ENCODE measurements at regions not wholly inside any gene's neighbourhood (a gene's known extent, or its start where the extent isn't known, plus 50 kb on each side); places are given as distances from the start of the nearest gene placed in this dataset.

GRCh38 chrX:122667667-122668066 lies 516.4 kb upstream of the GRIA3 start:
- no peak for DNase-seq
- H3K4me1 Mint-ChIP-seq = no peaks in the 10 kb centered on the region
- no peaks in the 10 kb centered on the region for H3K36me3 Mint-ChIP-seq
- H3K9me3 Mint-ChIP-seq (ENCODE audit: low read depth) = no peaks in the 10 kb centered on the region
- H3K4me3 Mint-ChIP-seq = no peak overlapping the region
- no peak for ATAC-seq
- no peaks in the 10 kb centered on the region for H3K27me3 Mint-ChIP-seq
- no peak overlapping the region for H3K27ac Mint-ChIP-seq
- CTCF ChIA-PET = no interaction called here

DNA sequence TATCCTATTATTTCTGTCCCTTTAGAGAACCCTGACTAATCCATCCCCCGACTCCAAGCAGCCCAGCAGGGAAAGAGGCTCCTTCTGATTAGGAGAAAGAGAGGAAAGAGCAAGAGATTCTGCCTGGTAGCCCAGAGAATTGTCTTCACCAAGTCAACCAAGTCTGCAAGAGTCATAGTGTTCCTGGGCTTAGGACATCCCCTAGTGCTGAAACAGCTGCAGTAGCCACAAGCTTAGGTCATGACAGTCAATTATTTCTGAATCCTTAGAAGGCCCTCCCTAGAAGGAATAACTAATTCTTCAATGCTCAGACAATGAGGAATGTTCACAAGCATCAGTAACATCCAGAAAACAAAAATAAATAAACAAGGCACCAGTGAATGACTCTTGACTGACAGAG lies 480.3 kb upstream of the GRIA3 start:
- Mint-ChIP-seq H3K27ac (no peak overlapping the region), H3K4me3 (no peak overlapping the region), H3K4me1 (no peaks in the 10 kb centered on the region), H3K27me3 (no peaks in the 10 kb centered on the region), H3K36me3 (no peaks in the 10 kb centered on the region), H3K9me3 (ENCODE audit: low read depth) (no peaks in the 10 kb centered on the region)
- CTCF ChIA-PET = no interaction called here
- ATAC-seq (no peak), DNase-seq (no peak)

- Mint-ChIP-seq H3K27ac (no peak overlapping the region), H3K9me3 (ENCODE audit: low read depth) (no peaks in the 10 kb centered on the region), H3K4me1 (no peaks in the 10 kb centered on the region), H3K36me3 (no peaks in the 10 kb centered on the region), H3K4me3 (no peak overlapping the region), H3K27me3 (no peaks in the 10 kb centered on the region)
- ATAC-seq (no peak), DNase-seq (no peak)
- CTCF ChIA-PET = no interaction called here
Observed at GRCh38 chrX:122739770-122740169, 444.3 kb upstream of the GRIA3 start.

DNA sequence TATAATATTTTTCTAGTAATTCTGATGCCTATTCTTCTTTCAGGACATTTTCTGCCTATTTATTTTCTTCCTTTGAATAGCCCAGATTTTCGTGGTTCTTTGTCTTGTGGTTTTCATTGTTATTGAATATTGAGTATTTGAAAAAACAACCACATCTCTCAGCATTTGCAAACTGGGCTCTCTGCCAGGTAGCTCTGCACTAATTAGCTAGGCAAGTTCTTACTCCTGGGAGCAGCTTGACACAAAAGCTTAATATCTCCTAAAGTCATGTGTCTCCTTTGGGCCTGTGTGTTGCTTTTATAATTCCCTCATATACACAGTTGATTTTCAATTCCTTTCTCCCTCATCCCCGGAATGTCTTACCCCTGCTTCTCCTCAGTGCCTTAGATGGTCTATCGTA lies 413.5 kb upstream of the GRIA3 start:
- no peaks in the 10 kb centered on the region for H3K27me3 Mint-ChIP-seq
- peaks cover 3% of the 10 kb centered on the region for H3K9me3 Mint-ChIP-seq (ENCODE audit: low read depth)
- CTCF ChIA-PET = no interaction called here
- no peaks in the 10 kb centered on the region for H3K36me3 Mint-ChIP-seq
- ATAC-seq (no peak), DNase-seq (no peak)
- no peak overlapping the region for H3K27ac Mint-ChIP-seq
- no peaks in the 10 kb centered on the region for H3K4me1 Mint-ChIP-seq
- H3K4me3 Mint-ChIP-seq = no peak overlapping the region

GRCh38 chrX:122771933-122772332 lies 412.1 kb upstream of the GRIA3 start:
- Mint-ChIP-seq H3K4me3 (no peak overlapping the region), H3K9me3 (ENCODE audit: low read depth) (peaks cover 2% of the 10 kb centered on the region), H3K4me1 (no peaks in the 10 kb centered on the region), H3K27me3 (no peaks in the 10 kb centered on the region), H3K36me3 (no peaks in the 10 kb centered on the region), H3K27ac (no peak overlapping the region)
- ATAC-seq (no peak), DNase-seq (no peak)
- CTCF ChIA-PET = no interaction called here

- DNase-seq (no peak), ATAC-seq (no peak)
- no peak overlapping the region for H3K4me3 Mint-ChIP-seq
- CTCF ChIA-PET = no interaction called here
- H3K27me3 Mint-ChIP-seq = no peaks in the 10 kb centered on the region
- H3K36me3 Mint-ChIP-seq = no peaks in the 10 kb centered on the region
- no peaks in the 10 kb centered on the region for H3K4me1 Mint-ChIP-seq
- no peak overlapping the region for H3K27ac Mint-ChIP-seq
- H3K9me3 Mint-ChIP-seq (ENCODE audit: low read depth) = peaks cover 2% of the 10 kb centered on the region
Observed at GRCh38 chrX:122777766-122778165, 406.3 kb upstream of the GRIA3 start.

DNA sequence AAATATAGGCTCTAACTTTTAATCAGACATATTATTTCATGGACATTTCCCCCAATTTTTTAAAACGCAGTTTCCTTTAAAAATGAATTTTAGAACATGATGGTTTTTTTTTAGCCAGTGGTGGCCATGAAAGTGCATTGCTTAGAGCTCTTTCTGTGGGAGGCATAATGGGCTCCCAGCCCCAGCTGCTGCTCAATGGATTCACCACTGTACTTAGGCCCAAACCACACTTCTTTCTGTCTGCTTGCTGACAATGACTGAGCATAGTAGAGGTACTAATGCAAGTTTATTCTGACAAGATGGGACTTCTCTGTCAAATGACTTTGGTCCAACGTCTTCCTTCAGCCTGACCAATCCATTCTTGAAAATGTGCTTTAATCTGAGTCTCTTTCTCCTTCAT lies 400.2 kb upstream of the GRIA3 start:
- Mint-ChIP-seq H3K27me3 (no peaks in the 10 kb centered on the region), H3K4me3 (no peak overlapping the region), H3K27ac (no peak overlapping the region), H3K4me1 (no peaks in the 10 kb centered on the region), H3K36me3 (no peaks in the 10 kb centered on the region), H3K9me3 (ENCODE audit: low read depth) (peaks cover 4% of the 10 kb centered on the region)
- CTCF ChIA-PET = no interaction called here
- DNase-seq = no peak
- ATAC-seq = no peak

GRCh38 chrX:122787231-122787630 lies 396.8 kb upstream of the GRIA3 start:
- CTCF ChIA-PET = no interaction called here
- H3K4me3 Mint-ChIP-seq = no peak overlapping the region
- DNase-seq = no peak
- no peak for ATAC-seq
- H3K4me1 Mint-ChIP-seq = no peaks in the 10 kb centered on the region
- peaks cover 4% of the 10 kb centered on the region for H3K9me3 Mint-ChIP-seq (ENCODE audit: low read depth)
- H3K36me3 Mint-ChIP-seq = no peaks in the 10 kb centered on the region
- H3K27ac Mint-ChIP-seq = no peak overlapping the region
- no peaks in the 10 kb centered on the region for H3K27me3 Mint-ChIP-seq

GRCh38 chrX:122788216-122788615 lies 395.9 kb upstream of the GRIA3 start:
- peaks cover 4% of the 10 kb centered on the region for H3K9me3 Mint-ChIP-seq (ENCODE audit: low read depth)
- H3K27ac Mint-ChIP-seq = no peak overlapping the region
- H3K27me3 Mint-ChIP-seq = no peaks in the 10 kb centered on the region
- CTCF ChIA-PET = no interaction called here
- no peaks in the 10 kb centered on the region for H3K4me1 Mint-ChIP-seq
- ATAC-seq = no peak
- no peak for DNase-seq
- no peaks in the 10 kb centered on the region for H3K36me3 Mint-ChIP-seq
- H3K4me3 Mint-ChIP-seq = no peak overlapping the region

GRCh38 chrX:122790376-122791095 lies 393.5 kb upstream of the GRIA3 start:
- ATAC-seq = no peak
- CTCF ChIA-PET = no interaction called here
- Mint-ChIP-seq H3K4me1 (no peaks in the 10 kb centered on the region), H3K4me3 (no peak overlapping the region), H3K36me3 (no peaks in the 10 kb centered on the region), H3K27me3 (no peaks in the 10 kb centered on the region), H3K9me3 (ENCODE audit: low read depth) (peaks cover 4% of the 10 kb centered on the region), H3K27ac (no peak overlapping the region)
- DNase-seq = no peak

- ATAC-seq (no peak), DNase-seq (no peak)
- no peaks in the 10 kb centered on the region for H3K9me3 Mint-ChIP-seq (ENCODE audit: low read depth)
- no peaks in the 10 kb centered on the region for H3K27me3 Mint-ChIP-seq
- H3K4me3 Mint-ChIP-seq = no peak overlapping the region
- H3K4me1 Mint-ChIP-seq = no peaks in the 10 kb centered on the region
- H3K27ac Mint-ChIP-seq = no peak overlapping the region
- CTCF ChIA-PET = no interaction called here
- H3K36me3 Mint-ChIP-seq = no peaks in the 10 kb centered on the region
Observed at GRCh38 chrX:122813876-122814275, 370.2 kb upstream of the GRIA3 start.

- ATAC-seq = no peak
- peaks cover 4% of the 10 kb centered on the region for H3K9me3 Mint-ChIP-seq (ENCODE audit: low read depth)
- DNase-seq = no peak
- no peak overlapping the region for H3K27ac Mint-ChIP-seq
- H3K4me3 Mint-ChIP-seq = no peak overlapping the region
- no peaks in the 10 kb centered on the region for H3K27me3 Mint-ChIP-seq
- no peaks in the 10 kb centered on the region for H3K36me3 Mint-ChIP-seq
- CTCF ChIA-PET = no interaction called here
- H3K4me1 Mint-ChIP-seq = no peaks in the 10 kb centered on the region
Observed at GRCh38 chrX:122816288-122816687, 367.8 kb upstream of the GRIA3 start.

DNA sequence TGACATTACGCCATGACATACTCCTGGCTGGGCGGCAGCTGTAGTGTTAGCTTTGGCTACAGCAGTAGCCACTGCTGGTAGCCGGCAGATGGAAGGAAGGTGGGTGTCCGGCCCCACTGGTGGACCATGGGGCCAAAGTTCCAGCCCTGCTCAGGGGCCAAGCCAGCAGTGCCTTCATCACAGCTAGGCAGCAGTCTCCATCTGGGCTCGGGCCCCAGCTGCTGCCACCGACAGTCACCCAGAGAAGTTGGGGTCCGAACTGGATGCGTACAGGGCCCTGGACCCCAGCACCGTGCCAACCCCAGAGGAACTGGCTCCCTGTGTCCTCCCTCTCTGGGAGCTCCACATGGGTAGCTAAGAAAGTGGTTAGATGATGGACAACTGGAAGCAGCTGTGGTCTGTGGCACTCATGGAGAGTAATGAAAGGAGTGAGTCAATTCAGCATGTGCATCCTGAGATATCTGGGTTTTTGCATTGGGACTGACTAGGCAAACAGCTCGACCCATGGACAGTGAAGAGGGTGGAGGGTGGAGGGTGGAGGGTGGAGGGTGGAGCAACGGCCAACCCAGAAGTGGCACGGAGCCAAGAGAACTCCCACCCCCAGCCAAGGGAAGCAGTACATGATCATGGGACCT lies 366.6 kb upstream of the GRIA3 start:
- H3K27ac Mint-ChIP-seq = no peak overlapping the region
- H3K4me1 Mint-ChIP-seq = no peaks in the 10 kb centered on the region
- DNase-seq (no peak), ATAC-seq (no peak)
- H3K27me3 Mint-ChIP-seq = no peaks in the 10 kb centered on the region
- CTCF ChIA-PET = no interaction called here
- H3K4me3 Mint-ChIP-seq = no peak overlapping the region
- no peaks in the 10 kb centered on the region for H3K36me3 Mint-ChIP-seq
- peaks cover 4% of the 10 kb centered on the region for H3K9me3 Mint-ChIP-seq (ENCODE audit: low read depth)

DNA sequence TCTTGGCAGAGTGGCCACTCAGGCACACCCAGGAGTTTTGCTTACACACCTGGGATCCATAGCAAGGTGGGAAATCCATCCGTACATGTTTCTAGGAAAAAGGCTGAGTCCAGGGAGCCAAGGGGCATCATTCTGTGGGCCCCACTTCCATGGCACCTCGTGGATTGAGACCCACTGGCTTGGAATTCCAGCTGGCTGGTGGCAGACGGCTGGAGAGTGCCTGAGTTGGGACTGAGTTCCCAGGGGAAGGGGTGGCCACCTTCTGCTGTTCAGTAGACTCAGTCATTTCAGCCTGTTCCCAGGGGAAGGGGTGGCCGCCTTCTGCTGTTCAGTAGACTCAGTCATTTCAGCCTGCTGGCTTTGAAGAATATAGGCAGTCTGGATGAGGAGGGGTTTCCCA lies 366.0 kb upstream of the GRIA3 start:
- CTCF ChIA-PET = no interaction called here
- ATAC-seq (no peak), DNase-seq (no peak)
- H3K27me3 Mint-ChIP-seq = no peaks in the 10 kb centered on the region
- no peak overlapping the region for H3K4me3 Mint-ChIP-seq
- no peaks in the 10 kb centered on the region for H3K36me3 Mint-ChIP-seq
- no peaks in the 10 kb centered on the region for H3K4me1 Mint-ChIP-seq
- peaks cover 4% of the 10 kb centered on the region for H3K9me3 Mint-ChIP-seq (ENCODE audit: low read depth)
- H3K27ac Mint-ChIP-seq = no peak overlapping the region

GRCh38 chrX:122833230-122833629 lies 350.8 kb upstream of the GRIA3 start:
- no peaks in the 10 kb centered on the region for H3K27me3 Mint-ChIP-seq
- H3K4me3 Mint-ChIP-seq = no peak overlapping the region
- no peaks in the 10 kb centered on the region for H3K36me3 Mint-ChIP-seq
- H3K27ac Mint-ChIP-seq = no peak overlapping the region
- no peak for DNase-seq
- no peaks in the 10 kb centered on the region for H3K4me1 Mint-ChIP-seq
- CTCF ChIA-PET = no interaction called here
- peaks cover 4% of the 10 kb centered on the region for H3K9me3 Mint-ChIP-seq (ENCODE audit: low read depth)
- ATAC-seq = no peak

Measured in activated CD8-positive, alpha-beta memory T cell treated with anti-CD3 and anti-CD28 coated beads, Interleukin-2, amount 10 ng/mL, durations not matched to agents 7 days and 5 days (primary cell).